GM04504 (cell line): ENCODE measurements at regions not wholly inside any gene's neighbourhood (a gene's known extent, or its start where the extent isn't known, plus 50 kb on each side); places are given as distances from the start of the nearest gene placed in this dataset.

Experiments
- DNase-seq: peaks from one replicate; pipeline ENCODE4 v3.0.0-alpha.2; 2012; ENCODE audit warnings: low read depth

DNA sequence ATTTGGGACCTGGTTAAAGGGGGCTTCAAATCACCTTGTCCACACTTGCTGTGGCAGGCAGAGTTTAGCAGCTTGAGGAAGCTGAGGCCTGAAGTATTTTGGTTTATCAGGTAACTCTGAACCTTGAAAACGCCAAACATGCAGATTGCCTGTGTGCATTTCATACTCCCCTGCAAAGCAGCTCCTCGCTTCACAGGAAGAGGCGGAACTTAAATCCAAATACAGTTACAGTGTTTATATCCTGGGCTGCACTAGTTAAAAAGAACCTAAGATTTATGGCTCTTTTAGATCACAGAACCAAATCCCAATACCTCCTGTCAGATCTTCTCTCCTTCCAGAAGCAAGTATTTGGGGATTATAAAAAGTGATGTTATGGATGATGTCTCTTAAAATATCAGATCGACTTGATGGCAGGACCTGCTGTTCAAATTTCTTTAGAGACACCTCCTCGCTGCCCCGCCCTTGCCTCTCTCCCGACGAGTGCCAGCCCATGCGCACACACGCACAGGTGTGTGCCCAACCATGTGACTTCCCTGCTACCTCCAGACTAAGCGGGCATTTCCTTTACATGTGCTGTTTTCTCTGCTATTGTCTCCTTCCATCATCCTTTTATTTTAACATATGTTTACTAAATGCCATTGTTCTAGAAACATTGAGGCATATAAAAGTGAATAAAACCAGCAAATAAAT lies 224.6 kb upstream of the FOXQ1 start:
- DNase-seq, result no peak

DNA sequence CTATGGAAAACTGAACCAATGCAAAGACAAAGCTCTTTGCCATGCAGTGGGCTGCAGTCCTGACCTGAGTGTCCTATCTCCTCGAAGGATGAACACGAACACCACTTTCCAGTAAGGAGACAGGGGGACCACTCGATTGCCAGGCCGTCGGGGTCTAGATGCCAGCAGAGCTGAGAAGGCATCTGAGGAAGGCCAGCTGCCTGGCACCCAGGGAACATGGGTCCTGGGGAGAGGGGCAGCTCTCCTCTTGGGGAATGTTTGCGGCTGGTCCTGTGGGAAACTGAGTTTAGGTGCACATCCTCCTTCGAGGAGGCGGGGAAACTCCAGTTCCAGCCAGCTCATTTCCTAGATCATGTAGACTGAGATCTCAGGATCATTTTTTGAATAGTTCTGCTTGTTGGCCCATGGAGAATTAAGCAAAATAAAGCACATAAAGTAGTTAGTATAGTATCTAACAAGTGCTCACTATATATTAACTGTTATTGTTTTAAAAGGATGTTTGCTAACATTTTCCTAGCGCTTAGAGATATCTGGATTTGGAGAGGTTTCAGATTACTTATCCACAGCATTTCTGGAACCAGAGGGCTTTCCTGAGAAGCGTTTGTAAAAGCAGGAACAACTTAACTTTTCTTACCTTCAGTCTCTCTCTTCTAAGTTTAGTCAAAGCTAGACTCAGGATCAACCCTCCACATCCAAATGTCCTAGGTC lies 225.3 kb upstream of the FOXQ1 start:
- DNase-seq, result no peak

DNA sequence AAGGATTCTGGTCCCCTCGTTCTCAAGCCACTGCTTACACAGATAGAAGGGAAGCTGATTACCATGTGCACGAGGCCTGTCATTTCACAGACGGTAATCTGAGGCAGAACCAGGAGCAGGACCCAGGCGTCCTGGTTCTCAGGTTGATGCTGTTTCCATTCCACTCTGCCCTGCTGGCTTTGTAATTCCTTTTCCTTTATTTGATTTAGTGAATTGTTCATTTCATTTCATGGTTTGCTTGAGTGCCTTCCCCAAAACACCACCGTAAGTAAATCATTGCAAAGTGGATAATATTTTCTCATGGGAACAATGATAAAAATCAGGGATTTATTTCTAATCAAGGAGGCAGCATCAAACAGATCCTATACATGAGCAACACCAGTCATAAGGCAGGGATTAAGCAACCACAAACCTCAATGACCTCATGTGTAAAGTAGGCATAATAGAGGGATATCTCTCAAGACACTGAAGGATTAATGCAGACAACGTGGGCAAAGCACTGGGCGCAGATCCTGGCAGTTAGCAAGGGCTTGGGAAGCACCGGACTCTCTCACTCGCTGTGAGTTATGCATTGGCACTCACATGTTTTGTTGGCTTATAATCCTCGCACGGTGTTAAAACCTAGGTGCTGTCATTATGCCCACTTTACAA lies 229.5 kb upstream of the FOXQ1 start:
- no peak for DNase-seq

DNA sequence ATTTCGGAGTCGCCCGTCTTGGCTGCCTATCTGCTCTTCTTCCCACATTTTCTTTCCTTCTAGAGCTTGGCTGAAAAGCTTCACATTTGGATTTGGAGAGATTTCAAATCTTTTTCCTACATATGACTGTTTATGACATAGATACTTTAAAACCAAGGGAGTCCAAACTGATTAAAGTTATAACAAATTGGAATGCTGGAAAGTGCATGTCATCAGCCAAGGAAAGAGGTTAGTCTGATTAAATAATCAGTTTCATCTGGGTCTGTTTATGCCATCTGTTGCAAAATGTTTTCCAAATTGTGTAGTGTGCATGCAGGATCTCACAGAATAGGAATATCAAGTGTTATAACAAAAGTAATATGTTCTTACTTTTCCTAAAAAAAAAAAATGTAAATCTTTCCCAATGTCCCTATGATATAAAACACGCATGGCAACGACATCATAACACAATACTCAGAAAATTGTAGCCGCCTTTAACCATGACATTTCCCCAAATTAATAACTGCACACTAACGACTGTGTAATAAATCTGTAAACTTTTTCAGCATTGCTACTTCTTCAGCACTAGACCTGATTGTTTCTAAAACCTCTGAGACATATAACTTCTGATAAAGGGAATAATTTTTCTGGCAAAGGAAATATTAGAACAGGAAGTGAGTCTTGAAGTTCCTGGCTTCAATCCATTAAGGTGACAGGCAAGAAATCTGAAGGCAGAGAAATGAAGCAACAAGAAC lies 230.2 kb upstream of the FOXQ1 start:
- no peak for DNase-seq

DNA sequence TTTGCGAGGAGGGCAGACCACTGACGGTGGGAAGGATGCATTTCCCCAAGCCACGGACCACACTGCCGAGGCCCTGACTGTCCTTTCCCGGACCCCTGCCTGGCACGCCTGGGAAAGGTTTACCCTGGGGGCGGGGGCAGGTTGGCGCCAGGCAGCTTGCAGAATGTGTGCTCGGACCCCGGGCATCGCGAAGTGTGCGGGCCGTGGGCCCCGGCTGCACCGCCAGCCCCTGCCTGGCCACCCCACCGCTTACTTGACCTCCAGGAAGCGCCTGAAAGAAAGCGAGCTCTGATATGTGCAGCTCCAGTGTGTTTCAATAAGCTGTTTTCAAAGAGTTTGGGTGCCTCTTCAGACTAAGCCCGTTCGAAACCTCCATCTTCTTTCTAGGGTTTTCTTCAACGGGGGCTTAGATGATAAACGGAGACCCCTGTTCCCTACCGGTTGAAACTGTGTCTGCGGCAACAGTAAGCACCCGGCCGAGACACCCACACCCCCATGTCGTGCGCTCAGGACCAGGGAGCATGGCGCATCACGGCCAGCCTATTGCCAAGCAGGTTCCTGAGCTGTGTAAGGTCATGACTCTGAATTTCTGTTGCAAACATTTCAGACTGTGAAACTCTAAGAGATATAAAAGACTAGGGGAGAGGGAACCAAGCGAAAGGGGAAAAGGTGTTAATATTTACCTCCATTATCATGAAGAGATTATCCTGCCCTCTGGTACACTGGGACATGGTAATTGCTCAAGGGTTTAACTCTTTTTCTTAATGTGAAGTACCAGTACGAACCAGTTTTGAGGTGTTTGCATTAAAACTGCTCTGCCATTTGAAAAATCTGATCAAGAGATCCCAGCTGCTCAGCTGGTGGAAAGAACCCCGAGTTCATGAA lies 231.2 kb upstream of the FOXQ1 start:
- no peak for DNase-seq

DNA sequence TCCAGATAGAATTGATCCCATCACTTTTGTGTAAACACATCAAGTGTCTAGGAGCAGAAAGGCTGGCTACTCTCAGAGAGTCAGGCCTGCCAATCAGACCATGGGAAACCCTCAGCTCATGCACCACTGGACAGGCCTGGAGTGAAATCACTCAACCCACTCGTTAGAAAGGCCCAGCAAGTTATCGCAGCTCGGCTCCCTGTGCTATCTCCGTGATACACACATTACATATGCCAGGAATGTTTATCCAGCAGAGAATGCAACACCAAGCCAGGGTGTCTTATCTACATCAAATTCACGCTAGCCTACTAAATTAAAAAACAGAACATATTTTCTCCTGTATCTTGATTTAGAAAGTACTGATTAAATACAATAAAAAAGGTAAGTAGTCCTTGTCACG lies 232.4 kb upstream of the FOXQ1 start:
- no peak for DNase-seq

DNA sequence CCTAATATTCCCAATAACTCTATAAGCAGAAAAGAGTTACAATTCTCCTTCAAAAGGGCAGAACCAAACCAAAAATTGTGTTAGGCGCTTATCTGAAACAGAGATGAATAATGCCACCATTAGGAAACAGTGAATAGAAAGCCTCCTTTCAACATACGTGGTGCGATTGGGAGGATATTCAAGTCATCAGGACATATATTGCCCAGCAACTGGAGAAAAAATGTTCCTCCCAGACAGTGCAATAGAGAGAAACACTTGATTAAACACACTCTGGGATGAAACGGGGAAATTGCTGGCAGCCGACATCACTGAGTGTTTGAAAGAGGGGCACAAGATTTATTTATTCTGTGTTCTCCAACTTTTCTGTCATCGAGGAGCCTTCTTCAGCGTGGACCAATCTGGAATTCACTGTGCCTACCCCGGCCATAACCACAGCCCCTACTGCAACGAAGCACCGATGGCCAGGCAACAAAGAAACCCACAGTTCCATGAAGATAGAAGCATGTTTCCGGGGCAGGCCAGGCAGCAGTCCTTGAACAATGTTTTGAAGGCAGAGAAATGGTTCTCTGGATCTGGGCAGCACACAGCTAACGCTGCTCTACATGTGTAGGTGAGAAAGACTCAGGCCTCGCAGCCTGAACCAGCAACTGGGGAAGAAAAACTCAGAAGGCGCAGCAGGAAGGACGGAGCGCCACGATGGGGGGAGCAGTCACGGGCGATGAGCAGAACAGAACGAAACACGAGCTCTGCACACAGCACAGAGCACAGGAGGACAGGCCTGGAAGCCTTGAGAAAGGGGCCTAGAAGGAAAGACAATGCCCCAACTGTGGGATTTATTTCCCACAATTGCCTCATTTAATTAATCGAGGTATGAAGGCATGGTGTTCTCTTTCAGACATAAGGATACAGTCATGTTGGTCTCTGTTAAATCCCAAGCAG lies 234.2 kb upstream of the FOXQ1 start:
- no peak for DNase-seq

DNA sequence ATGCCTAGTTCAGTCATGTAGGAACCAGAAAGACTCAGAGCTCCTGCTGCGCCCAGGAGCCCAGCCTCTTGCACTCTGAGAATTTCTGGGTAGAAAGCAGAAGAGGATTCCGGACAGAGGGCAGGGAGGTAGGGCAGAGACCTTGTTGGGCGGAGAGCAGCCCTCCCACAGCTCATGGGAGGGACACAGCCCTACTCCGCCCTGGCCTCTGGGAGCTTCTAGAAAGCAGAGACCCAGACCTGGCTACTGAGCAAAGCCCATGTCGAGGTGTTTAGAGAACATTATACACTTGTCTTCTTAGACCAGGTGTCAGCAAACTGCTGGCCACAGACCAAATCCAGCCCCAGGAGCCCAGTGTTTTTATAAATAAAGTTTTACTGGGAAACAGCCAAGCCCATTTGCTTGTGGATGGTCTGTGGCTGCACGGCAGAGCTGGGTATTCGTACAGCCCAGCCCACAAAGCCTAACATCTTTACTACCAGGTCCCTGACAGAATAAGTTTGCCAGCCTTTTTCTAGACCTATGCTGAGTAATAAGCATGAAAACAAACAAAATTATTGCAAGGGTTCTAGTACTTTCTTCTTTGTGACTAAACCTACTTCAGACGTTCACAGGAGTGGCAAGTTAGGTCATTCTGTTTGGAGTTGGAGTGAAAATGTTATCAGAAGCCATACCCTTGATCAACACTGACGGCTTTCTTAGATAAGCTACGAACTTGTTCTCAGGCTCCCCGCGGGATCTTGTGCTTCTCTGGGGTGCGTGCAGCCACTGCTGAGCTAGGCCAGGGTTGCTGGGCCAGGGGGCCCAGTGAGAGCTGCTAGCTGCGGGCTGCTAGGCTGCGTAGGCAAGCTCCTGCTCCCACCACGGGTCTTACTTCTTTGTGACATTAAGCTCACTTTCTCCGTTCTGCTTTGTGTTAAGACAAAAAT lies 235.1 kb upstream of the FOXQ1 start:
- no peak for DNase-seq

DNA sequence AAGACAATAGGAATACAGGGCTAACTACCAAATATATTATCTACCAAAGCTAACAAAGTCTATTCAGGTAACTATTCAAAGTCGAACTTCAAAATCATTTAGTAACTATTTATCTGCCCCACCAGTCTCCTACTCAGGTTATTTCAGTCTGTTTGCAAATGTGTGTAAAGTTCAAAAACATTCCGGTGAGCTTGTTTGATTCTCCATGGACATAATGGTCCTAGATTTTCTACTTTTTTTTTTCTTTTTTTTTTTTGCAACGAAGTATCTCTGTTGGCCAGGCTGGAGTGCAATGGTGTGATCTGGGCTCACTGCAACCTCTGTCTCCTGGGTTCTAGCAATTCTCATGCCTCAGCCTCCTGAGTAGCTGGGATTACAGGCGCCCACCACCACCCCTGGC lies 236.0 kb upstream of the FOXQ1 start:
- no peak for DNase-seq

DNA sequence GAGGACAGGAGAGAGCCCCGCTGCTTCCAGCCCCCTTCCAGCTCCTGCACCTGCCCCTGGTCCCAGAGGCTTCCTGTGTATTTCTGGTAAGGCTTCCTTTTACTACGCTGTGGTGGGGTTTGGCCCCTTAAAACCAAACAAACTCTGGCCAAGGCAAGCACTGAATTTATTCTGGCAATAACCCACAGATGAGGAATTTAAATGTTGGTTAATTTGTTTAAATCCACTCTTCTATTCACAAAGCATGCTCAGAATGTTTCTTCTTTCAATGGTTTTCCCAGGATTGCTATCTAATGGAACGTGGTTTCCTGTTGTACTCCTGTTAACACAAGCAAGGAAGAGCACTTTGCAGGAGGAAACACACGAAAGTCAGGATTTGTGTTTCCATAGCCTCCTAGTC lies 236.5 kb upstream of the FOXQ1 start:
- DNase-seq, result no peak

DNA sequence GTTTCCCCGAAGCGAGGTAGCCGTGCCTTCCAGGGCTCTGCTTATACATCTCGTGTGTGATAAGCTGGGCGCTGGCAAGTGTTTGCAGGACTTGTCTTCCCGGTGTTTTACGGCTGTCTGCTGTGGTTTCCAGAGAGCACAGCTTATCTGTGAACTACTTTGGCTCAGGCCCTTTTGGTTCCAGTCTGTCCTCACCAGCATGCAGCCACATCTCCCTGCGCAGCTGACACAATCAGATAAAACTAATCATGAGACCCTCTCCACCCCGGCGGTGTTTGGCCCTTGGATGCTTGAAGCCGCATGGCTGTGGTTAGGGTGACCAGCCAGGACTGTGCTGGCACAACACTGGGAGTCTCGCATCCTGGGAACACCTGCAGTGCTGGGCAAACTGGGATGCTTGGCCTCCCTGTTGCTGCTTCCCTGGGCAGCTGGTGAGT lies 241.8 kb upstream of the FOXQ1 start:
- no peak for DNase-seq

DNA sequence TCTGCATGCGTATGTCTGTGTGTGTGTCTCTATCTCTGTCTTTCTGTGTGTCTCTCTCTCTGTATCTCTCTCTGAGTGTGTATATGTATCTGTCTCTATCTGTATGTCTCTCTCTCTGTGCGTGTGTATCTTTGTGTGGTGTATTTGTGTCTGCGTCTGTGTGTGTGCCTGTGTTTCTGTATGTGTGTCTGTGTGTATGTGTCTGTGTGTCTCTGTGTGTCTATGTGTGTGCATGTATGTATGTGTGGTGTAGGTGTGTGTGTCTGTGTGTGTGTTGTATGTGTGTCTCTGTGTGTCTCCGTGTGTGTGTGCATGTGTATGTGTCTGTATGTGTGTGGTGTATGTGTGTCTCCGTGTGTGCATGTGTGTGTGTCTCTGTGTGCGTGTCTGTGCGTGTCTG lies 243.0 kb upstream of the FOXQ1 start:
- no peak for DNase-seq

DNA sequence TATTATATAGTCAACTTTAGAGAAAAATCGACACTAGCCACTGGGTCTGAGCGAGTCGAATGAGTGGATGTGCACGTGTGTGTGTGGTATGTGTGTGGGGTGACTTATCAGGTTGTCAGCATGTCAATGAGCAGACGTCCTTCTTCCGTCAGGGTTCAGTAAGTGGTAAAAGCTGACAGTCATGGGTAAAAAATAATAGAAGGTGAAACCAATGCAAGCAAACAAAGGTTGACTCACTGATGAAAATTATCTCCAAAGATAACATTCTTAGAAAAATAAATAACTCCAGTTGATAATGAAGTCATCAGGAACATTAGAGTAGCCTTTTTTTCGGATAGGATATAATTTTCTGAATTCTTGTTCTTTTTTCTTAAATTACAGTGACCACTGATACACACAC lies 243.8 kb upstream of the FOXQ1 start:
- no peak for DNase-seq

DNA sequence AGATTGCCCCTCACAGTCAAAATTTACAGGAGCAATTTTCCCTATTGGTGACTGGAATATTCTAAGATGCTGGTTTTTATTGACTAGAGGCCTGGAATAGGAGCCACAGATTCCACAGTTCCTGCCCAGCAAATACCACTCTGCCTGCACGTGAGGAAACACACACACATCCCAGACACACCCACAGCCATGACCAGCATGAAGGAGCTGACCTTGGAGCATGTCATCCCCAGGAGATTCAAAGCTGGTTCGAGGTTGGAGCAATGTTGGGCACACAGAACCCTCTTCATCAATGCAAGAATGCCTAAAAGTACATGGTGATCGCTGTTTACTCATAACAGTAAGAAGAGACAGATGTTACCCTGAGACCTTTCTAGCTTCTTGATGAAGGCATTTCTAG lies 244.6 kb upstream of the FOXQ1 start:
- no peak for DNase-seq

DNA sequence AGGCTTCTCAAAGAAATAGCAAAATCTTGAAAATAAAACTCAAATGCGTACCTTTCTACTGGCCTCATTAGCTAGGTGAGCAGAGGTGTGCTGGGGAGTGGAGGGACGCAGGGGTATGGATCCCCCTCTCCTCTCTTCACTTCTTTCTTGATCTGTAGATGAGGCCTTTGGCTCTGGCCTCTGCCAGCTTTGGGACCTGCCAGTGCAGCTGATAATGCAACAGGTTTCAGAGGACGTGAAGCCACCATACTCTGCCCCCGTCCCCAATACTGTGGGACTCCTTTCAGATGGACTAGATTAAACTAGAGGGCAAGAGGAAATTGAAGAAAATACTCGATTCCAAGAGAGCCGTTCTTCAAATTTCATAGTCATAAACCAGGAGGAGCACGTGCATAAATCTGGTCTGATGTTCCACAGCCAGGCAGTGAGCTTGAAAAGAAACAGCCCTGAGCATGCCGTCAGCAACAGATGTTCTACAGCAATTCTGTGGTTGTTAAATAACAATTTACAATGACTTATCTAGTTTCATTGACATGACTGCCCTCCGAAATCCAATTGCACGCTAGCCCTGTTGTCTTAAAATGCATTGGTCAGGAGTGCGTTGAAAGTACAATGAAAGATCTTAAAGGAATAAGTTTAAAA lies 245.3 kb upstream of the FOXQ1 start:
- DNase-seq, result no peak

DNA sequence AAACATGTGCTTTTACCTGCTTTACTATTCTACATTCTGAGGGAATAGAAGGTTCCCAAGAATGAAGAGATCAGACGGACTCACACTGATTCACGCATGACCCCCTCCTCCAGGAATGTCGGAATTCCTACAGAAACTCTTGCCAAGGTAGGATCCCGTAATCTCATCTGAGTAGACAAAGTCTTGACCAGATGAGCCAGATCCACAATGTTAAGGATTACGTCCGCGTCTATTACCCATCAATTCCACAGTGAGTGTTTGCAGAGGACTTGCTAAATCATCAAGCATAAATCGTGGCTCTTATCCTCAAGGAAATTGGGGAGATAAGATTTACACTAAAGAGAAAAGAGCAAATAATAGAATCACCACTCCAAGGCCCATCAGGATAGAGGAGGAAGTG lies 245.9 kb upstream of the FOXQ1 start:
- DNase-seq, result no peak

DNA sequence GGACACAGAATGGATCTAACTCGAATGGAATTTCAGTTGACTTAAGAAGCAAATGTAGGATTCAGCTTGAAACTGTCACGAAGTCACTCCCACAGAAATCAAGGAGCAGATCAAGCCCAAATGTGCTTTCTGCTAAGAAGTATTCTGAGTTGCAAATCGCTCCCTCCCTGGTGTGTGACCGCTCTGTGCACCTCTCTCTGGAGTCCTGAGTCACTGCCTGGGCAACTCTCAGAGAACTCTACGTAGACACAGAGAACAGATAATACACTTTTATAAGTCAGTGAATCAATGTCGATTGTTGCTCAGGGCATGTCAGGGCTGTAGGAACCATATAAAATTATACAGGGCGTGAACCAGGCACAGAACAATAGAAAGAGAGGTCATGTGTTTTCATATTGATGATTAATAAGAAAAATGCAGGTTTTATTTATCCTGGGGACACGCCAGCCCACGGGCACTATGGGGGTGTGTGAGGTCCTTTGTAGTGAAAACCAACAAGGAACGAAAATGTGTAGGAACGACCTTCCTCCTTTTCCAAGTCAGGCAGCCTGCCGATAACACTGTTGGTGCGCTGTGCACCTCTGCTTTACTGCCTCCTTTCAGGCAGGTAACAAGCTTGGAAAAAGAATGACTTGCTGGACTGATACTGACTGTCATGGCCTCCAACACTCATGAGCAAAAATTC lies 248.1 kb upstream of the FOXQ1 start:
- DNase-seq, result no peak

DNA sequence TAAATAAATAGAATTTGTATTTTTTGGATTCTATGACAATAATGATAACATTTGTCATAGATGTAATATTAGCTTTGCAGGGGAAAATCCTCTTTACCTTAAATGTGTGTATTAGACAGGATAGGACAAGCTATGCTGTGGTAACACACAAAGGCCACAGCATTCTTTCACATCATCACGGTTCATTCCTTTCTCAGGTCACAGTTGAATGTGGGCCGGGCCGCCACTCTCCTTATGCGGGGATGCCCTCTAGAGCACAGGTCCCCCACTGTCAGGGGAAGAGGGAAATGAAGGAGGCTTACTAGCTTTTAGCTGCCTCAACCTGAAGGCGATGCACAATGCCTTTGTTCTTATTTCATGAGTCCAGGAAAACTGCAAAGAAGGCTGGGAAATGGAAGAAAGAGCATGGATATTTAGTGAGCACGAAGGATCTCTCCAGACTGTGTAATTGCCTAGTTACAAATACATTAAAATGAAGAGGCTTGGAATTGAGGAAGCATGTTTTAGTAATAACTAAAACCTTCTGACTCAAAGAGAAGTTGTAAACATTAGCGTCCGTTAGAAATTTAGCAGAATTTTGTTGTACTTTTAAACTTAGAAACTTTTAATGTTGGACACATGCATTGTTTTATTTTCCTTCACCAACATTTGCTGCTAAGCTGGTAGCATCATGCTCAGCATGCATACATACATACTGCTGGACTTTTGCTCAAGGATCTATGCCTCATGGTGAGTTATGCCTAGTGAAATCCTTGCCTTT lies 248.9 kb upstream of the FOXQ1 start:
- no peak for DNase-seq
